Peyer's patch (tissue), 4 donors: ENCODE measurements at regions not wholly inside any gene's neighbourhood (a gene's known extent, or its start where the extent isn't known, plus 50 kb on each side); places are given as distances from the start of the nearest gene placed in this dataset.

Experiments used
- POLR2A ChIP-seq, 2 donors: fragments of 450-650 bp; IDR thresholded peaks; one replicate each; pipeline ENCODE4 v1.5.1; 2017; ENCODE audit warnings: antibody characterized with exemption in 2 of 2, mild to moderate bottlenecking in 2 of 2, moderate library complexity in 2 of 2
- TF ChIP-seq, protein P1 (sequence below), 6 experiments: fragments of 450-650 bp in 4 of 6; fragments of 200-600 bp in 2 of 6; sonication (generic) in 1 of 6; IDR thresholded peaks; one replicate each; pipeline ENCODE4 v1.5.1; 2017 to 2019; ENCODE audit warnings: antibody characterized with exemption in 6 of 6, mild to moderate bottlenecking in 3 of 6, moderate library complexity in 1 of 6

DNA sequence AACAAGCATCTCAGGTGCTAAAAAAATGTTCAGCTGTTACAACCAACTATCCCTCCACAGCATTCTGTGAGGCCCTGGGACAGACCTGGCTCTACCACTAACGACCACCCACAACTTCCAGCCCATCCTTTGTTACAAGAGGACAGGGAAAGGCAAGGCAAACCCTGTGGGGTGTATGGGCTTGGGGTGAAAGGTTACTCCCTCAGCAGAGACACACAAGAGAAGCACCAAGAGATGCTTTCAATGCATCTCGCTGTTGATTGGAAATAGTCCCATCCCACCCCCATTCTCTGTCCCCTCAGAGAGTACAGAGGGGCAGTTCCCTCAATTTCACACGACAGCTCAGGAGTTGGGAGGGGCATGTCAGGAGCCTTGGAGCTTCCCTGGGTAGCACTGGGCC, 234.1 kb downstream of the CAAP1 start:
- no peak for TF ChIP-seq POLR2A (IDR thresholded peaks at IDR 0.05)
- TF ChIP-seq, protein P1, sequence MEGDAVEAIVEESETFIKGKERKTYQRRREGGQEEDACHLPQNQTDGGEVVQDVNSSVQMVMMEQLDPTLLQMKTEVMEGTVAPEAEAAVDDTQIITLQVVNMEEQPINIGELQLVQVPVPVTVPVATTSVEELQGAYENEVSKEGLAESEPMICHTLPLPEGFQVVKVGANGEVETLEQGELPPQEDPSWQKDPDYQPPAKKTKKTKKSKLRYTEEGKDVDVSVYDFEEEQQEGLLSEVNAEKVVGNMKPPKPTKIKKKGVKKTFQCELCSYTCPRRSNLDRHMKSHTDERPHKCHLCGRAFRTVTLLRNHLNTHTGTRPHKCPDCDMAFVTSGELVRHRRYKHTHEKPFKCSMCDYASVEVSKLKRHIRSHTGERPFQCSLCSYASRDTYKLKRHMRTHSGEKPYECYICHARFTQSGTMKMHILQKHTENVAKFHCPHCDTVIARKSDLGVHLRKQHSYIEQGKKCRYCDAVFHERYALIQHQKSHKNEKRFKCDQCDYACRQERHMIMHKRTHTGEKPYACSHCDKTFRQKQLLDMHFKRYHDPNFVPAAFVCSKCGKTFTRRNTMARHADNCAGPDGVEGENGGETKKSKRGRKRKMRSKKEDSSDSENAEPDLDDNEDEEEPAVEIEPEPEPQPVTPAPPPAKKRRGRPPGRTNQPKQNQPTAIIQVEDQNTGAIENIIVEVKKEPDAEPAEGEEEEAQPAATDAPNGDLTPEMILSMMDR (IDR thresholded peaks at IDR 0.05), result no peak
